ENCODE measurements at regions not wholly inside any gene's neighbourhood (a gene's known extent, or its start where the extent isn't known, plus 50 kb on each side); places are given as distances from the start of the nearest gene placed in this dataset.

DNA sequence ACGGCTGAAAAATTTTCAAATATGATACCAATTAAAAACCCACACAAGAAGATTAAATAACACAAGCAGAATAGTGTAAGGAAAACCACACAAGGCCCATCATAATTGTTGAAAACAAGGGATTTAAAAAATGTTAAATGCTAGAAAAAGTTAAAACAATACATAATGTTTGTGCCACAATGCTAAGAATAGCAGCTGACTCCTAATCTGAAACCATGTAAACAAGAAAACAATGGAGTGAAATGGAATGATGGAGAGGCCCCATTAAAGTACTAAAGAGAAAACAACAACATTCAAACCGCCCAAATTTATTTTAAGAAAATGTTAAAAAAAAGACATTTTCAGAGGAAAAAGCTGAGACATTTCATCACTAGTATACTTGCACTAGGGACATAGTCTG is 663.6 kb upstream of the NCAM2 start:
- TF ChIP-seq, protein P1, sequence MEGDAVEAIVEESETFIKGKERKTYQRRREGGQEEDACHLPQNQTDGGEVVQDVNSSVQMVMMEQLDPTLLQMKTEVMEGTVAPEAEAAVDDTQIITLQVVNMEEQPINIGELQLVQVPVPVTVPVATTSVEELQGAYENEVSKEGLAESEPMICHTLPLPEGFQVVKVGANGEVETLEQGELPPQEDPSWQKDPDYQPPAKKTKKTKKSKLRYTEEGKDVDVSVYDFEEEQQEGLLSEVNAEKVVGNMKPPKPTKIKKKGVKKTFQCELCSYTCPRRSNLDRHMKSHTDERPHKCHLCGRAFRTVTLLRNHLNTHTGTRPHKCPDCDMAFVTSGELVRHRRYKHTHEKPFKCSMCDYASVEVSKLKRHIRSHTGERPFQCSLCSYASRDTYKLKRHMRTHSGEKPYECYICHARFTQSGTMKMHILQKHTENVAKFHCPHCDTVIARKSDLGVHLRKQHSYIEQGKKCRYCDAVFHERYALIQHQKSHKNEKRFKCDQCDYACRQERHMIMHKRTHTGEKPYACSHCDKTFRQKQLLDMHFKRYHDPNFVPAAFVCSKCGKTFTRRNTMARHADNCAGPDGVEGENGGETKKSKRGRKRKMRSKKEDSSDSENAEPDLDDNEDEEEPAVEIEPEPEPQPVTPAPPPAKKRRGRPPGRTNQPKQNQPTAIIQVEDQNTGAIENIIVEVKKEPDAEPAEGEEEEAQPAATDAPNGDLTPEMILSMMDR (IDR thresholded peaks at IDR 0.05 in 4 of 5, conservative IDR thresholded peaks at IDR 0.05 in 1 of 5): no peak
- no peak for TF ChIP-seq POLR2A (IDR thresholded peaks at IDR 0.05)

Data from gastrocnemius medialis (tissue), 4 donors.